GM10266 (cell line): ENCODE measurements at regions not wholly inside any gene's neighbourhood (a gene's known extent, or its start where the extent isn't known, plus 50 kb on each side); places are given as distances from the start of the nearest gene placed in this dataset.

Experiments
- DNase-seq: peaks from one replicate; pipeline ENCODE4 v3.0.0; 2012; ENCODE audit errors: extremely low spot score
- TF ChIP-seq, protein P1 (sequence below): IDR thresholded peaks from 2 replicates; pipeline ENCODE4 v1.5.1; 2012; ENCODE audit warnings: mild to moderate bottlenecking, low read depth; ENCODE audit not compliant: control insufficient read depth, insufficient read depth; ENCODE audit errors: missing control alignments

DNA sequence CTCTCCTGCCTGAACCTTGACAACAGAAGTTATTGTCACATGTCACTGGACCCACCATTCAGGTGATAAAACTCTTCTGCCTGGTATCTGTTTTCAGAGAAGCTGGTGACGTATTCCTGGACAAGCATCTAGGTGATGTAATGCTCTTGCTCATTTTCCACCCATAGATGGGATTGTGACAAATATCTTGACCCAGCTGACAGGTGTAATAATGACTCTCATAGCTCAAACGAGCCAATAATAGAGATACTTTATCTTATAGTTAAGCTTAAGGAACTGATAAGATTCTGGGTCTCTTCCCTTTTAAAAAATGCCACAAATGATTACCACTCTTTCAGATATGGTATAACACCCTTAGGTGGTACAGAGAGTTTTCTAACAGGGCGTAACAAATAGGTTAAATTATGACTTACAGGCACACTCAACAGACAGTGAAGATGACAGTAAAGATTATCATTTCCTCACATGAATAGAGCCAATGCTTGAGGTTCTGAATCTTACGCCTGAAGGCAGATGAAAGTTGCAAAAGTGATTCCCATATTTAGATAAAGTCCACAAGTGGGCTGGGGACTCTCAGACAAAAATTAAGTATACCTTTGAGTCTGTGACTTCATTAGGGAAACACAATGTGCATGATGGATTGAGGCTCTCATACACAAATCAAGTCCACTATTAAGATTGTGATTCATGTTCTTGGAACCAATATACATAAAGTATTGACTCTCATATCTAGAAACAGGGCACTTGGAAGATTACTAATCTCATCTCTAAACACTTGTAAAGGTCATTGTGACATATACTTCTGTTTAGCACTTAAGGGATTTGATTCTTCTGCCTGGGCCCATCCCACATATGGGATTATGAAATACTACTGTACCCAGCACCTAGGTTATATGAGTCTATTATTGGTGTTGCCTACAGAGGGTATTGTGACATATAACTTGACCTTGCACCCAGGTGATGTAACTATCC, 326.0 kb downstream of the RPS4Y2 start:
- DNase-seq = no peak
- TF ChIP-seq, protein P1, sequence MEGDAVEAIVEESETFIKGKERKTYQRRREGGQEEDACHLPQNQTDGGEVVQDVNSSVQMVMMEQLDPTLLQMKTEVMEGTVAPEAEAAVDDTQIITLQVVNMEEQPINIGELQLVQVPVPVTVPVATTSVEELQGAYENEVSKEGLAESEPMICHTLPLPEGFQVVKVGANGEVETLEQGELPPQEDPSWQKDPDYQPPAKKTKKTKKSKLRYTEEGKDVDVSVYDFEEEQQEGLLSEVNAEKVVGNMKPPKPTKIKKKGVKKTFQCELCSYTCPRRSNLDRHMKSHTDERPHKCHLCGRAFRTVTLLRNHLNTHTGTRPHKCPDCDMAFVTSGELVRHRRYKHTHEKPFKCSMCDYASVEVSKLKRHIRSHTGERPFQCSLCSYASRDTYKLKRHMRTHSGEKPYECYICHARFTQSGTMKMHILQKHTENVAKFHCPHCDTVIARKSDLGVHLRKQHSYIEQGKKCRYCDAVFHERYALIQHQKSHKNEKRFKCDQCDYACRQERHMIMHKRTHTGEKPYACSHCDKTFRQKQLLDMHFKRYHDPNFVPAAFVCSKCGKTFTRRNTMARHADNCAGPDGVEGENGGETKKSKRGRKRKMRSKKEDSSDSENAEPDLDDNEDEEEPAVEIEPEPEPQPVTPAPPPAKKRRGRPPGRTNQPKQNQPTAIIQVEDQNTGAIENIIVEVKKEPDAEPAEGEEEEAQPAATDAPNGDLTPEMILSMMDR = no peak

DNA sequence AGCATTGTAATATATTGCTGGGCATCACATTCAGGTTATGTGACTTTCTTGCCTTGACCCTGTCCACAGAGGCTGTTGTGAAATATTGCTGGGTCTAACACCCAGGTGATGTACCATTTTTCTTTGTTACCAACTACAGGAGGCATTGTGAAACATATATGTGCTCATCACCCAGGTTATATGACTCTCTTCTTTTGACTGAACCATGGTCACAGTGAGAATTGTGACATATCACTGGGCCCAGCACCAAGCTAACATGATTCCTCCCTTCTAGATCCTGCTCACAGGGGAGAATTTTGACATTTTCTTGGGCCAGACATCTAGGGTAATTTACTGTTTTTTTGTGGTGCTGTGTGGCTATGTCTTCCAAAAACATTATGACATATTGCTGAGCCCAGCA, 326.7 kb downstream of the RPS4Y2 start:
- DNase-seq = no peak
- TF ChIP-seq, protein P1 = no peak

DNA sequence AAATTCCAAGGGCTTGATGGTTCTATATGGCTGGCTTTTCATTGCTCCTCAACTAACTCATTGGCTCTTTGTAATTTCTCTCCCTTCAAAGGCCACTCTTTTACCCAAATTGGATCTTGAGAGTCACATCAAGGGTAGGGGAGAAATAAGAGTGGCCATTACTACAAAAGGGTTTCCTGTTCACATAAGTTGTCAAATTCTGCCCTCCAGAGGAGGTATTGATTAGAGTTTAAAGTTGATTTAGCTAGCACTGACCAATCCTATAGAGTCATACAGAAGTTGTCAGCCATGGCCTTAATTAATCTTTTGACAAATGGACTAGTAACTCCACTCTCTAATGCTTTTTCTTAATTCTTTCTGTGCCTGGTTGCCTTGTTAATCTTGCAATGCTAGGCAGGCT, 336.0 kb downstream of the RPS4Y2 start:
- TF ChIP-seq, protein P1 = no peak
- no peak for DNase-seq

DNA sequence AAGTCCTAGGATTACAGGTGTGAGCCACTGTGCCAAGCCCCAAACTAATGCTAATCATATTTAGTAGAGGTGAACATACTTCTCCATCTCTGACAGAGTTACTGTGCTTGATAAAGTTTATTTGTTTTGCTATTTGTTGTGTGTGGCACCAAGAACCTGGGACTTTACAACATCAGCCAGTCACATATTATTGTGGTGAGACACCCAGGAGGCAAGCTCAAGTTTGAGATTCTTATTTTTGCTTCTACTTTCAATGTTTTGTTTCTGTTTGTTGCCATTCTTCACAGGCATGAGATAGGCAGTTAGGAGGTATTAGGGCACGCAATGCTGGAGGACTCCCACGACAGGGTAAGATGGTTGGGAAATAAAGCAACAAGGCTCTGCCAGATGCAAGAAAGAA, 346.6 kb downstream of the RPS4Y2 start:
- TF ChIP-seq, protein P1 = no peak

DNA sequence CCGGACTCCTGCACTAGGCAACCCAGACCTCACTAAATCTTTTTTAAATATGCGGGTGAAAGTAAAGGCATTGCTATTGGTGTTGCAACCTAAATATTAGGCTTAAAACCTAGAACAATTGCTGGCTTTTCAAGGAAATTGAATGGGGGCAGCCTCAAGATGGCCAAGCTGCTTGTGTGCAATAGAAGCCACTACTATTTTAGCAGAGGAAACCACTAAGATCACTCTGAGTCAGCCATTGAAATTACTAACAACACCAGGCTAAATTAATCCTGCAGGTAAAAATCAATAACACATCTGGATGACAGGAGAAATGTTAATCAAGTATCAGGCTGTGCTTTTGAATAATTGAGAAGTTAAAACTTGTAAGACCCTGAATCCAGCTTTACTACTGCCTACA, 348.0 kb downstream of the RPS4Y2 start:
- TF ChIP-seq, protein P1 = no peak
- DNase-seq = no peak

More for the DNA sequence above, 346.6 kb downstream of the RPS4Y2 start:
- DNase-seq = no peak

DNA sequence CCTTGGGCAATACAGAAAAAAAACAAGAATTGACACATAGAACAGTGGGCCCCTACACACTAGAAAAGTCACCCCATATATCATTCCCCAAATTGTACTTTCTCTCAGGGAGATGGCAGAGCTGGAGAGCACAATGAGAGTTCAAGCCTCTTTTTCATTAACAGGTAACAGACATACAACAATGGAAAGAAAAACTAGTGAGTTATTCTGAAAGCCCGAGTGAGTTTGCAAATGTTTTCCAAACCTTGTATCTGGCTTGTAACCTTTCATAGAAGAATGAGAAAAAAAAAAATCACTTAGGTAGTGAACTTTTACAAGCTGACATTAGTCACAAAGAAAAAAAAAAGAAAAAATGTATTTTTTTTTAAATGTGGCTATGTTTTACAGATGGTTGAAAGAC, 349.6 kb downstream of the RPS4Y2 start:
- TF ChIP-seq, protein P1 = no peak
- no peak for DNase-seq

DNA sequence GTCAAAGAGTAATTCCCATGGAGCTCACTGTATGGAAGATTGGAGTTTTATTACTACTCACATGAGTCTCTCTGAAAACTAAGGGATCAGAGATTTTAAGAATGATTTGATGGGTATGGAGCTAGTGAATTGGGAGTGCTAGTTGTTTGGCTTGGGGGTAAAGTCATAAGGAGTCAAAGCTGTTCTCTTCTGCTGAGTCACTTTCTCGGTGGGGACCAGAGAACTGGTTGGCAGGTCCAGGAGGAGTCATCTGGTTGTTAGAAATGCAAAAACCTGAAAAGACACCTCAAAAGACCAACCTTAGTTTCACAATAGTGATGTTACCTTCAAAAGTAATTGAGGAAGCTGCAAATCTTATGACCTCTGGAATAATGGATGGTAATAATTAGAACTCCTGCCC, 355.4 kb downstream of the RPS4Y2 start:
- TF ChIP-seq, protein P1 = no peak
- no peak for DNase-seq
